HG03064 (cell line): ENCODE measurements at regions not wholly inside any gene's neighbourhood (a gene's known extent, or its start where the extent isn't known, plus 50 kb on each side); places are given as distances from the start of the nearest gene placed in this dataset.

Experiments used
- ATAC-seq: cut with Tn5 transposase; IDR thresholded peaks from one replicate; pipeline ENCODE4 v1.9.1; 2021; ENCODE audit warnings: low read depth; ENCODE audit not compliant: unreplicated experiment

DNA sequence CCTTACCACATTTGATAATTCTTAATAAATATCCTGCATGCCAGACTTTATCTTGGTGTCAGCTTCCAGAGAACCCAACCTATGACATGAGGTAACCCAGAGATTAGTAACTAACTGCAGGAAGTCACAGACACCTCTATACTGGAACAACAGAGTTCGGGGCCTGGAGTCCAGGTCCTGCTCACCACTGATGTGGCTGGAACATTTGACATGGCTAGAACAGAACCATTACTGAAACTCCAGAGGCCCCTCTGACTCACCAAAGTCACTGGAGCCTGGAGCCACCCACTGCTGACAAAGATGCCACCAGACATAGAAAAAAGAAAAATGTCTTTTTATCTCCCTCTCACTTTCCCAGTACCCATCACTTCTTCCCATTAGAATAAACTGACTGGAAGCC lies 403.7 kb downstream of the MID1IP1 start:
- no peak for ATAC-seq

- no peak for ATAC-seq
Observed at GRCh38 chrX:39205467-39205866, 404.2 kb downstream of the MID1IP1 start.

- ATAC-seq: no peak
Observed at GRCh38 chrX:39206399-39207145, 405.3 kb downstream of the MID1IP1 start.

GRCh38 chrX:39211501-39211900 lies 410.2 kb downstream of the MID1IP1 start:
- no peak for ATAC-seq

- no peak for ATAC-seq
Observed at GRCh38 chrX:39212456-39212855, 411.2 kb downstream of the MID1IP1 start.

DNA sequence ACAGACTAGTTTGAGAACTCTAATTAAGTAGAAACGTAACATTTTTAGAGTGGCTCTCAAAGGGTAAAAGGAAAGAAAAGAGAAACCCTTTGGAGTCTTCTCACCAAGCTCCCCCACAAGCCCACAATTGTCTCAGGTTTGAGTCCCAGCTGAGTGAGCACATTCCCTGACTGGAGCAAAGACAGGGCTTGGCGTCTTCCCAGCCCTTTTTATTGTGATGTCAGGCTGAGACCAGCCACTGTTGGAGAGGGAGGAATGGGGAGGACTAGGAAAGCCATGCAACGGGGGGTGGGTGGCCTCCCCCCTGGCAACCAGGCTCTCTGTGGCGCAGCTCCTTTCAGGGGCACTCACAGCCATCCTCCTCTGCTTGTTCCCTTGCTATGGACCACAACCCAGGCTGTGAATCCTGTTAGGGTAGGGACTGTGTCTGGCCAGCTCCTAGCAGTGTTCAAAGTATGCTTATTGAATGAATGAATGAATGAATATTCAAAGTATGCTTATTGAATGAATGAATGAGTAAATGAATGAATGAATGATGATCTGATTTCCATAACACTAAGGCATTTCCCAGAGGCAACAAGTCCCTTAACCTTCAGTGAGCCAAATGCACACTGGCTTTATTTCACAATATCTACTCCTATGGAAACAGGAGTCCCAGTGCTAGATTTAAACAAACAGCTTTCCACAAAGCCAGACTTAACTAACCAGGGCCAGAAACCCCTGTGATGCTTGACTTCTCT lies 413.3 kb downstream of the MID1IP1 start:
- no peak for ATAC-seq

DNA sequence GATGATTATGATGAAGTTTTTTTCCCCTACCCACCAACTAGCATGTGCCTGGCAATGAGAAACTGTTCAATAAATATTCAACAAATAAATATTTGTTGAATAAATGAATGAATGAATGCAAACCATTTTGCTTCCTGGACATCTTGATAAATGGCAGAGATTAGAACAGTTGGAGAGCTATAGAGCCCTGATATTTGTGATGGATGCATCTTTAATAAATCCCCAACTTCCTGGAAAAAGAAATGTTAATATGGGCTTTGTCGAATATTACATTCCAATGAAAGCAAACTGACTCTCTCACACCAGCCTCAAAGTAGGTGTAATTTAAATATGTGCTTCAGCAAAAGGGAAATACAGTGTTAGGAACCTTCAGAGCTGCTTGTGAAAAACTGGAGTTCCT lies 419.7 kb downstream of the MID1IP1 start:
- ATAC-seq: no peak

DNA sequence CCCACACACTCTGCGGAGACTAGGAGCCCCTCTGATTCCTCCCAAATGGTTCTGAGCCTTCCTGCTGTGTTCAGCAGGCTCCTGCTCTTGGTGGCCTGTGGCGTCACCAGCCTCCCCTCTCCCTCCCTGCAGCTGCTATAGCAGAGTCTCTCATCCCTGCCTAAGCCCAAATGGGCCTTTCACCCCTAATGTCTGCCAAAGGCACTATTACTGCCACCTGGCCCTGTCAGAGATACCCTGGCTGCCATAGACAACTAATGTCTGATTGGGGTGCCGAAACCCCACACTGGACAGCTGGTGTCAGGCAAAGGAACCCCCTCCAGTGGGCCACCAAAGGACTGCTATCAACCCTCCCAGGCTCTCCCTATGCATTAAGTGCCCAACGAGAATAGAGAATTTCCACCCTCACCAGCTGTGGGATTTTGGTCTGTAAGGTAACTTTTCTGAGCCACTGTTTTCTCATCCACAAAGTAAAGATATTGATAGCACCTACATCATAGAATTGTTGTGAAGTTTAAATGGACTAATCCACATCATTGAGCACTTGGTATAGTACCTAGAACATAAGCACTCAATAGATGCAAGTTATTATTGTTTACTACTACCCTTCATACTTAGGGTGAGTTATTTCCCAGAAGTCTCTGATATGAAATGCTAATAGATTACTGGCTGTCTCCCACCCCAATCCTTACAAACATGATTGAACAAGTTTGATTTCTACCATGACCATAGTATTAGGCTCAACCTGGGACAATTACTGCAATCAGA lies 421.3 kb downstream of the MID1IP1 start:
- ATAC-seq: no peak

DNA sequence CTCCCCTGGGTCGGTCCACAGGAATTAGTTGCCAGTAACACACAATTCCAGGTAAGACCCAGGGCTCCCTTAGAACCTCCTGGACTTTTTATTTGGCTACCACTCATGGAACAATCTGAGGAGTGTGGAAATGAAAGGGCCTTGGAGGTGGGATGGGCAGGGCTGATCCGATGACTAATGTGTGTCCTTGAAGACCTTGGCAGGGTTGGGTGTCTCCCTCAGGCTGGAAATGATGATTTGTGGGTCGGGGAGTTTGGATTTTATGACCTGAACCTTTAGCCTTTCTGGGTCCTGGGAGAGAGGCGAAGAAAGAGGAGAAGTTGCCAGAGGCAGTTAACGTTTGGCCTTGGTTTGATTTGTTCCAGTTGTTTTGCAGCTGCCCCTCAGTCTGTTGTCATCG lies 425.0 kb downstream of the MID1IP1 start:
- ATAC-seq: no peak

GRCh38 chrX:39227371-39227770 lies 426.1 kb downstream of the MID1IP1 start:
- ATAC-seq: no peak

- no peak for ATAC-seq
Observed at GRCh38 chrX:39238006-39238405, 436.7 kb downstream of the MID1IP1 start.

GRCh38 chrX:39242187-39242586 lies 440.9 kb downstream of the MID1IP1 start:
- ATAC-seq: no peak

DNA sequence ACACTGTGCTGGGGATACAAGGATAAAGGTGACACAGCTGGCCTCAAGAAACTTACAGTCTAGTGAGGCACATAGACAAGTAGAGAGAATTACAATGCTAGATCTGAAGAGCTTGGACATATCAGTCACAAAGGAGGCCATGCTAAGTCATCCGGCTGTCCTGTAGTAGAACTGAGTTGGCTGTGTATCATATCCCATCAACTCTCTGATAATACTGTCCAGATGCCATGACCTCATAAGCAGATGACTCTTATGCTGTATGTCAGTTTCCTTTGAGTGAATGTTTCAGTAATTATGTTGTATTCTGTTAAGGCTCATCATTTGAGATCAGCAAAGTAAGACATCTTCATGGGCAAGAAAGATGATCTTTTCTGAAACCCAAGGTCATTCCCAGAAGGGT lies 442.9 kb downstream of the MID1IP1 start:
- no peak for ATAC-seq

DNA sequence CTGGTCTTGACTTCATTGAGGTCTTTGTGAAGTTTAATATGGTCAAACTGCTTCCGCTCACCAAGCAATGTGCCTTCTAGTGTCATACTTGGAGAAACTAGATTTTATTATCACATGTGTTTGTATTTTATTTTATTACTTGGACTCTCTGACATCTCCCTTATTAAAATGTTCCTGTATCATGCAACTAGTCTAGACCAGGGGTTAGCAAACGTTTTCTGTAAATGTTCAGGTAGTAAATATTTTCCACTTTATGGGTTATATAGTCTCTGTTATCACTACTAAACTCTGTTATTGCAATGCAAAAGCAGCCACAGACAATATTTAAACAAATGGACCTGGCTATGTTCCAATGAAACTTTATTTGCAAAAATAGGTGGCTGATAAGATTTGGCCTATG lies 443.8 kb downstream of the MID1IP1 start:
- ATAC-seq: no peak

DNA sequence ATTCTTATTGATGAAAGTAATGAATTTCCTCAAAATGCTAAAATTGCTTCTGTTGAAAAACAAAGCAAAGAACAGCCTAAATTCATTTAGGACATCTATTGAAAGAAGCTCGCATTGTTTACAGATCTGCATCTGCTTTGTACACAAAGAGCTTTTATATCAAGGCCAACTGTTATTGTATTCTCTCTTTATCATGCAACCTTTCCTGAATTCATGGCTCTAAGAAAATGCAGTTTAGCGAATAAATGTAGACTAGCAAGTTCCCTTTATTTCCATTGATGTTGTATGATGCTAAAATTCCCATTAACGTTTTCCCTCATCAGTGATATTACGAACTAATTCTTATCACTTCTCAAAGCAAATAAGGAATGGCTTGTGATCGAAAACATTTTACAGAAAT lies 446.3 kb downstream of the MID1IP1 start:
- no peak for ATAC-seq

GRCh38 chrX:39248330-39248729 lies 447.1 kb downstream of the MID1IP1 start:
- no peak for ATAC-seq

- ATAC-seq: no peak
Observed at GRCh38 chrX:39249999-39250398, 448.7 kb downstream of the MID1IP1 start.

DNA sequence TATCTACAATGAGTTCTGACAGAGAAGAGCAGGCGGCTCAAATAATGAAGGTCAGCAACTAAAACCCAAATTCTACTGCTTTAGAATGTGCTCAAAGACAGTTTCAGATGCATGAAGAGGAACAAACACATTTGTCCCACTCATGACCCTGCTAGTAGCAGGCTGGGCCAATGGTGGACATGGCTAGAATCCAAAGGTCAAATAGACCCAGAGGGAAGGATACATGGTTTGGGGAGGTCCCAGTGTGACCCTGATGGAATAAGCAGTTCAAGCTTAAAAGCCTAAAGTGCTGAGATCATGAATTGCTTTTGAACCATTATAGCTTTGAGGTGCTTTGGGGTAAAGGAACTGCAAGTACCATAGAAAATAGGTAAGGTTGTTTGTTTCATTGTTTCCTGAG lies 450.7 kb downstream of the MID1IP1 start:
- ATAC-seq: no peak

GRCh38 chrX:39253551-39253950 lies 452.3 kb downstream of the MID1IP1 start:
- ATAC-seq: no peak

DNA sequence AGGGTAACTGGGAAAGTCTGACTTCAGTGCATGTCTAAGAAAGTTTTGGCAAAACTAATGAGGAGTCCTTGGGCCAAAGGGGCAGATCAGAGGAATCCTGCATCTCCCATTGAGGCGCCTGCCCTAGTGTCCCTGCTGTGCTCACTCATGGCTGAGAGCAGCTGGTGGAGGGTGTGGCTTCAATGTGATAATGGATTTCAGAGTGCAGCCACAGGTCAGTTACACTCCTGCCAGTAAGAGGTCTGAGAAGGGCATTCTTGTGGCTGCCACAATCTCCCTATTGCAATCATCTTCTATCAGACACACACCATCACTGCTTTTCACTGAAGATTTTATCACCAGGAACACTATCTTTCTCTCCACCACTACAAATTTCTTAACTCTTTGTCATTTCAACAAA lies 457.1 kb downstream of the MID1IP1 start:
- no peak for ATAC-seq

DNA sequence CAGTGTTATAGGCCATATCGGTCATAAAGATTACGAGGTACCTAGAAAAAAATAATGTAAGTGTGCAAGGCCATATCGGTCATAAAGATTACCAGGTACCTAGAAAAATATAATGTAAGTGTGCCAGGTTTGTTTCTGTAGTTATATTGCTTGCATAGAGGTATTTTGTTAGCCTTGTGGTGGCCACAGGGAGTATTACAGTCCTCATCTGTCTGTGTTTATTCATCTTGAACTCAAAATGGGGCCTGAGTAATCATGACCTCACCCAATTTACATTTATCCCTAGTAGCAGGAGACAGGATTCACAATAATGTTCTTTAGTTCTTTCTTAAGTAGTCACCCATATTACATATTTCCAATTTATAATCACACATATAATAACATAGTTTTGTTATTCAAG lies 459.7 kb downstream of the MID1IP1 start:
- ATAC-seq: no peak
